B cell (primary cell): ENCODE measurements at regions not wholly inside any gene's neighbourhood (a gene's known extent, or its start where the extent isn't known, plus 50 kb on each side); places are given as distances from the start of the nearest gene placed in this dataset.
A peak's percentile ranks its signal among the peaks of the same experiment; 100 is the strongest.

Source experiments
- ATAC-seq: fragments of 200-7000 bp; cut with Tn5 transposase; one replicate; pipeline ENCODE4 v1.10.0; 2021; ENCODE audit warnings: low read depth, mild to moderate bottlenecking, moderate number of reproducible peaks, moderate library complexity
- CTCF ChIA-PET: fragments of 350-600 bp; sonication (Branson Sonifier 250); formaldehyde crosslinking; loops from one replicate; lab custom pipeline; 2021; ENCODE audit warnings: antibody characterized with exemption, inconsistent platforms; lab: Charles Lee
- POLR2A ChIA-PET: fragments of 350-600 bp; sonication (Branson Sonifier 250); formaldehyde crosslinking; loops from one replicate; lab custom pipeline; 2021; ENCODE audit warnings: antibody characterized with exemption; lab: Charles Lee
- DNase-seq: peaks from one replicate; pipeline ENCODE4 v3.0.0; 2013
- H2AFZ ChIP-seq: 2 replicates; pipeline ENCODE4 v1.6.1; 2012; ENCODE audit warnings: mild to moderate bottlenecking, low read depth, low read length; ENCODE audit not compliant: insufficient read depth, poor library complexity, severe bottlenecking
- H3K27ac ChIP-seq, 2 donors: 1 replicate in 1 of 2; 2 replicates in 1 of 2; pipeline ENCODE4 v1.5.1; 2012 to 2013; ENCODE audit warnings: low read length in 2 of 2, mild to moderate bottlenecking in 2 of 2, moderate library complexity in 1 of 2
- H3K27me3 ChIP-seq, 4 experiments: fragments of 200-600 bp in 1 of 4; sonication (generic) in 1 of 4; replicated peaks in 1 of 4; 1 replicate in 2 of 4; 2 replicates in 2 of 4; pipeline versions ENCODE4 v1.6.1 to v1.7.0; 2013 to 2016; ENCODE audit warnings: low read length in 3 of 4, mild to moderate bottlenecking in 2 of 4, mixed read lengths in 1 of 4, moderate library complexity in 1 of 4; ENCODE audit not compliant: insufficient read depth in 4 of 4, control insufficient read depth in 3 of 4; ENCODE audit errors: control extremely low read depth in 1 of 4
- H3K36me3 ChIP-seq, 2 experiments: replicated peaks in 1 of 2; 1 replicate in 1 of 2; 2 replicates in 1 of 2; pipeline versions ENCODE4 v1.6.1 to v1.7.1; 2013; ENCODE audit warnings: low read length in 1 of 2; ENCODE audit not compliant: insufficient read depth in 2 of 2, control insufficient read depth in 1 of 2; ENCODE audit errors: control extremely low read depth in 1 of 2, extremely low read depth in 1 of 2
- H3K4me1 ChIP-seq, 2 donors: fragments of 200-600 bp in 1 of 2; sonication (generic) in 1 of 2; 1 replicate in 1 of 2; 2 replicates in 1 of 2; pipeline versions ENCODE4 v1.5.1 to v1.6.1; 2013 to 2017; ENCODE audit warnings: low read length in 2 of 2; ENCODE audit not compliant: control insufficient read depth in 2 of 2, insufficient read depth in 2 of 2
- H3K4me2 ChIP-seq: replicated peaks from 2 replicates; pipeline ENCODE3; 2012; ENCODE audit warnings: mild to moderate bottlenecking, low read depth, low read length; ENCODE audit not compliant: poor library complexity, severe bottlenecking
- H3K4me3 ChIP-seq, 5 experiments: fragments of 200-600 bp in 1 of 5; sonication (generic) in 1 of 5; 1 replicate in 3 of 5; 2 replicates in 2 of 5; pipeline versions ENCODE4 v1.5.1 to v1.7.0; 2011 to 2016; ENCODE audit warnings: low read length in 4 of 5, mild to moderate bottlenecking in 4 of 5, low read depth in 2 of 5, control low read depth in 1 of 5, moderate library complexity in 1 of 5; ENCODE audit not compliant: insufficient read depth in 1 of 5; ENCODE audit errors: control extremely low read depth in 1 of 5, extremely low read depth in 1 of 5
- H3K79me2 ChIP-seq: fragments of 200-600 bp; sonication (generic); one replicate; pipeline ENCODE4 v1.6.0; 2016; ENCODE audit warnings: low read length; ENCODE audit not compliant: control insufficient read depth, insufficient read depth
- H3K9ac ChIP-seq: fragments of 200-600 bp; sonication (generic); 2 replicates; pipeline ENCODE4 v1.6.1; 2017; ENCODE audit warnings: mild to moderate bottlenecking, low read length, moderate library complexity
- H3K9me3 ChIP-seq, 3 donors: one replicate each; pipeline versions ENCODE4 v1.6.1 to v1.7.1; 2013; ENCODE audit warnings: low read length in 2 of 3; ENCODE audit not compliant: control insufficient read depth in 2 of 3, insufficient read depth in 1 of 3; ENCODE audit errors: control extremely low read depth in 1 of 3
- H4K20me1 ChIP-seq: 2 replicates; pipeline ENCODE4 v1.6.0; 2012; ENCODE audit warnings: mild to moderate bottlenecking, low read length; ENCODE audit not compliant: insufficient read depth, control insufficient read depth, poor library complexity, severe bottlenecking
- H3K27ac Mint-ChIP-seq: one replicate; pipeline ENCODE4 v1.8.0; 2021; ENCODE audit warnings: mixed read lengths
- H3K27me3 Mint-ChIP-seq: one replicate; pipeline ENCODE4 v1.8.0; 2021; ENCODE audit warnings: mixed read lengths
- H3K4me1 Mint-ChIP-seq: one replicate; pipeline ENCODE4 v1.8.0; 2021; ENCODE audit warnings: mixed read lengths
- H3K4me3 Mint-ChIP-seq: one replicate; pipeline ENCODE4 v1.8.0; 2021; ENCODE audit warnings: mixed read lengths
- H3K9me3 Mint-ChIP-seq: one replicate; pipeline ENCODE4 v1.8.0; 2022; ENCODE audit warnings: mixed read lengths; ENCODE audit not compliant: insufficient read depth
- EZH2 ChIP-seq: IDR thresholded peaks from 2 replicates; pipeline ENCODE4 v1.6.1; 2012; ENCODE audit warnings: borderline replicate concordance, low read depth, mild to moderate bottlenecking, moderate library complexity, low read length; ENCODE audit not compliant: insufficient read depth, poor library complexity, severe bottlenecking
- WGBS: methylation state at CpG from one replicate; pipeline ENCODE4 v1.1.5; 2013; ENCODE audit warnings: missing lambda C conversion rate; ENCODE audit not compliant: insufficient coverage; 5-methylcytosine and 5-hydroxymethylcytosine counted together
- intact Hi-C: fragments of 100-400 bp; cut with micrococcal nuclease; formaldehyde crosslinking; loops from one replicate; pipeline ENCODE4 v1.10.0; 2022
- TF ChIP-seq, protein P1 (sequence below): fragments of 200-600 bp; IDR thresholded peaks from one replicate; pipeline ENCODE4 v1.8.0; 2022; ENCODE audit warnings: antibody characterized with exemption, mild to moderate bottlenecking

DNA sequence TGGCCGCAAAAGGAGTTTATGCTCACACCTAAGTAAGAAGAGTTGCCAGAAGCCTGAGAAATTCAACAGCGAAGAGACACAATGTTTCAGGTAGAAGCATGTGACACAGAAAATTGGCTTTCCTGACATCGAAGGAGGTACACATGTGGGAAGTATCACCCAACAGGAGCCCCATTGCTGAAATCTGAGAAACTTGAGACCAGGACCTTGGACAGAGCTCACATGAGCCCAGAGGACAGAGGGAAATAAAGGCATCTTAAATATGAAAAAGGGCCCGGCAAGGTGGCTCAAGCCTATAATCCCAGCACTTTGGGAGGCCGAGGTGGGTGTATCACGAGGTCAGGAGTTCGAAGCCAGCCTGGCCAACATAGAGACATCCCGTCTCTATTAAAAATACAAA, 304.1 kb upstream of the C16orf82 start:
- intact Hi-C loops, result no loop called here
- DNase-seq (no peak), ATAC-seq (no peak)
- Histone ChIP-seq H3K4me2 (no peak overlapping the region), H3K4me1 (no peaks in the 10 kb centered on the region), H3K36me3 (no peaks in the 10 kb centered on the region), H4K20me1 (no peaks in the 10 kb centered on the region), H3K9me3 (peaks cover 0 to 4% (median 0%) of the 10 kb centered on the region in 3 donors), H2AFZ (no peak overlapping the region), H3K27ac (no peak overlapping the region), H3K27me3 (no peaks in the 10 kb centered on the region), H3K9ac (no peak overlapping the region), H3K79me2 (no peaks in the 10 kb centered on the region), H3K4me3 (no peak overlapping the region)
- Mint-ChIP-seq H3K4me3 (no peak overlapping the region), H3K27me3 (peaks cover 10% of the 10 kb centered on the region), H3K27ac (no peak overlapping the region), H3K4me1 (no peaks in the 10 kb centered on the region), H3K9me3 (no peaks in the 10 kb centered on the region)
- 84% methylated on average over 5 of the region's 8 CpGs for WGBS
- CTCF ChIA-PET, result interaction anchor here (0.6 to 0.8 kb wide), 2 partner anchors 12 to 30 kb away, joined by 3 to 4 read pairs; no protein-coding TSS in a partner anchor
- TF ChIP-seq, protein P1, sequence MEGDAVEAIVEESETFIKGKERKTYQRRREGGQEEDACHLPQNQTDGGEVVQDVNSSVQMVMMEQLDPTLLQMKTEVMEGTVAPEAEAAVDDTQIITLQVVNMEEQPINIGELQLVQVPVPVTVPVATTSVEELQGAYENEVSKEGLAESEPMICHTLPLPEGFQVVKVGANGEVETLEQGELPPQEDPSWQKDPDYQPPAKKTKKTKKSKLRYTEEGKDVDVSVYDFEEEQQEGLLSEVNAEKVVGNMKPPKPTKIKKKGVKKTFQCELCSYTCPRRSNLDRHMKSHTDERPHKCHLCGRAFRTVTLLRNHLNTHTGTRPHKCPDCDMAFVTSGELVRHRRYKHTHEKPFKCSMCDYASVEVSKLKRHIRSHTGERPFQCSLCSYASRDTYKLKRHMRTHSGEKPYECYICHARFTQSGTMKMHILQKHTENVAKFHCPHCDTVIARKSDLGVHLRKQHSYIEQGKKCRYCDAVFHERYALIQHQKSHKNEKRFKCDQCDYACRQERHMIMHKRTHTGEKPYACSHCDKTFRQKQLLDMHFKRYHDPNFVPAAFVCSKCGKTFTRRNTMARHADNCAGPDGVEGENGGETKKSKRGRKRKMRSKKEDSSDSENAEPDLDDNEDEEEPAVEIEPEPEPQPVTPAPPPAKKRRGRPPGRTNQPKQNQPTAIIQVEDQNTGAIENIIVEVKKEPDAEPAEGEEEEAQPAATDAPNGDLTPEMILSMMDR, result no peak
- no peak for TF ChIP-seq EZH2
- POLR2A ChIA-PET, result no interaction called here

DNA sequence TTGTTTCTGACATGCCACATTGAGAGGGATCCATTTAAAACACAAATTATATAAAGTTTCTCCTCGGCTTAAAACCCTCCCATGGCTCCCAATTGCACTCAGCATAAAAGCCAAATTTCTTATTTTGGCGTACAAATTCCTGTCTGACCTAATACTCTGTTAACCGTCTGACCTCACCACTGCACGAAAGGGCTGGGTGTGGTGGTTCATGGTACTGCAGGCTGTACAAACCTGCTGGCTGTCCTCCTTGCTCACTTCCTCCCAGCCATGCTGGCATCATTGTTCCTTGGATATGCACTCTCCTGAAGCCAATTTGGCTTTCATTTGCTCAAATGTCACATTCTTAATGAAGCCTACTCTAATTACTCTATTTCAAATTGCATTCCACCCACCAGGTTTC, 301.6 kb upstream of the C16orf82 start:
- Histone ChIP-seq H3K79me2 (no peaks in the 10 kb centered on the region), H3K27ac (no peak overlapping the region), H3K4me3 (no peak overlapping the region), H4K20me1 (no peaks in the 10 kb centered on the region), H3K4me2 (no peak overlapping the region), H3K9ac (no peak overlapping the region), H3K9me3 (peaks cover 0 to 4% (median 0%) of the 10 kb centered on the region in 3 donors), H3K36me3 (no peaks in the 10 kb centered on the region), H3K4me1 (no peaks in the 10 kb centered on the region), H3K27me3 (no peaks in the 10 kb centered on the region), H2AFZ (no peak overlapping the region)
- Mint-ChIP-seq H3K27ac (no peak overlapping the region), H3K9me3 (no peaks in the 10 kb centered on the region), H3K27me3 (peaks cover 18% of the 10 kb centered on the region), H3K4me1 (no peaks in the 10 kb centered on the region), H3K4me3 (no peak overlapping the region)
- intact Hi-C loops, result no loop called here
- 69% methylated on average over 4 of the region's 4 CpGs for WGBS
- ChIA-PET POLR2A (no interaction called here), CTCF (no interaction called here)
- ATAC-seq (no peak), DNase-seq (no peak)
- no peak for TF ChIP-seq EZH2
- TF ChIP-seq, protein P1, result peak; percentile 29
